ENCODE measurements at regions not wholly inside any gene's neighbourhood (a gene's known extent, or its start where the extent isn't known, plus 50 kb on each side); places are given as distances from the start of the nearest gene placed in this dataset.

DNA sequence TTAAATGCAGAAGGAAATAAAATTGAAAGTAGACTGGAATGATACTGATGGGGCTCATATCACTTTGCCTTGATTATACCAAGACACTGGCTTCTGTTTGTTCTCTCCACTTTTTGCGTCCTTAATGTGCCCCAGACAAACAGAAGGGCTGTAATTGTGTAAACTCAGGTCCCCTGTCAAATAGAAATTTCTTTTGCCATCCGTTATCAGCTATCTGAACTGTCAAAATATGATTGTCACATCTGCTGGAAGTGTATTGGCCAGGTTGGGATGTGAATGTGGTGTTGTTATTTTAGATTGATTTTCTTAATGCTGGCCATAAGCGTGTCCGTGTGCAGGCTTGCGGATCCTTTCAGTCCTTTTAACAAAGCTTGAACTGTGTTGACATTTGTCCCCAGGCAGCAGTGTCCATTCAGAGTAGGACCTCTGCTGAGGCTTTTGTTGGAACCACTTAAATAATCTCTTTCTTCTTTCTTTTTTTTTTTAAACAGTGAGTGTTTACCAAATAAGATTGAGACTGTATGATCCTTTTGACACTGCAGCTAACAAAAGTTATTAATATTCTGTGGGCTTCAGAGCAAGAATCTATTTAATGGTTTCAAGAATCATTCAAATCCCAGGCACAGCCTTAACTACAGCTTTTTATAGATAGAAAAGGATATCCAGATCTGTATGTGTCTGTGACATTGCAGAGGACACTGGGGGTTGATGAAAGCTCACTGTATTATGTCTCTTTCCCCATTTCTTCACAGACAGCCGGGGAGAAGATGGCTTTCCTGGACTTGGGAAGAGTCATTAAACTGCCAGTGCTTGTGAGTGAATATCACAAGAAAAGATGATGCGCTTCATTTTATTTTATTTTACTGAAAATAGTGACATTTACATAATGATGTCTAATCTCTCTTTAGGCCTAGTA is 171.7 kb downstream of the ZNF608 start:
- H3K4me3 ChIP-seq (ENCODE audit: low read length): no peak overlapping the region
- no peak for DNase-seq (ENCODE audit: low read depth, low spot score)

DNA sequence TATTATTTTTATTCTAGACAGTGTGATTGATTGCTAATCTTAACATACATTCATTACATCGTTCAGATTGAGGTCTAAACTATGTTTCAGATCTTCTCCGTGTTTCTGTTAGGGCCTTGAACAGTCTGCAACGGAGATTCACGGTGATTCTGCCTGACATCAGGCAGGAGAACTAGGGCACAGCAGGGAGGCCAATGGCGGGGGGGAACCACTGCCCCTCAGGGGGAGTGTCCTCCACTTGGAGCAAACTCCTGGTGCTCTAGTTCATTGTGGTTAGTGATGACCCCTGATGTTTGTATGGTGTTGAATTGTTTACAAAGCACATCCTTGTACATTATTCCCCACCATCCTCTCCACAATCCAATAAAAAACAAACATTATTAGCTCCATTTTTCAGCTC is 173.5 kb downstream of the ZNF608 start:
- H3K4me3 ChIP-seq (ENCODE audit: low read length): no peak overlapping the region
- no peak for DNase-seq (ENCODE audit: low read depth, low spot score)

DNA sequence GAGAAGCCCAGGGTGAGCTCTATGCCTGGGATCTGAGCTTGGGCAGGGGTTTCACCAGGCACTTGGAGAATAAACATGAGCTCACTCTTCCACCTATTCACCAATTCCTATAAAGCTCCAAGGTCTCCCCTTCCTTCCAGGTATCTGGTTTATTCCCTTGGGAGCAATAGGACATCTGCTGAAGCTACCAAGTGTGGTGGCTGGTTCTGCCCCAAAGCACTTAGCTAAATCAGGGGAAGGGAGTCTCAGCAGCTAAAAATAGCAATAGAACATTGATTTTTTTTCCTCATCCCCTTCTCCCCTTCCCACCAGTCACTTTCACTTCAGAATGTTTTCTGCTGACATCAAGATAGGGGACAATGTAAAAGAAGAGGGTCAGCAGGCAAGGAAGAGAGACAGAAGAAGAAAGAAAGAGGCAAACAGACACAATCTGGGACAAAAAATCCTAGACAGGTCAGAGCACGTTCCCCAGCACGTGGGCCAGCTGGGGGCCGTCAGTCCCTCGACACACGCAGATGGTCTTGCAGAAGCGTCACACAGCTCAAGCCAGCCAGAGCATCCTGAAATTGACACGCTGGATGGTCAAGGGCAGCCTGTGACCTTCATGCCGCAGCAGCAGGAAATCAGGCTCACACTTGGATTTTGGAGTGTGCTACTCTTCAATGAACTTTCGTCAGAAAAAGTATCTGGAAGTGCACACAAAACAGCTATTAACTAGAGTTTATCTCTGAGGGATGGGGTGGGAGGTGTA is 176.0 kb downstream of the ZNF608 start:
- DNase-seq (ENCODE audit: low read depth, low spot score): no peak
- no peak overlapping the region for H3K4me3 ChIP-seq (ENCODE audit: low read length)

DNA sequence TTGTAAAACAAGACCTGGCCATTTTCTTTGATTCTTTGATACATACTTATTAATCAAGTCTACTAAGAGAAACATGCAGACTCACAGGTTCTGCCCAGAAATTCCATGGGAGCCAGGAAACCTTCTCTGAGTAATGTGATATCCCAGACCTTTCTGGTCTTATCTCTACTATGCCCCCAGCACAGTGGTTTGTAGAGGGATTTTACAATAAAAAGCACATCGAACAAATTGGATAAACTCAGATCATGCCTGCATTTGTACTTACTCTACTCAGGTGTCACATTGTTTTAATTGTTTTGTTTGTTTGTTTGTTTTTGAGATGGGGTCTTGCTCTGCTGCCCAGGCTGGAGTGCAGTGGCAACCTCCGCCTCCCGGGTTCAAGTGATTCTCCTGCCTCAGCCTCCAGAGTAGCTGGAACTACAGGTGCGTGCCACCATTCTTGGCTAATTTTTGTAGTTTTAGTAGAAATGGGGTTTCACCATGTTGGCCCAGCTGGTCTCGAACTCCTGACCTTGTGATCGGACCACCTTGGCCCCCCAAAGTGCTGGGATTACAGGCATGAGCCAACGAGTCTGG is 179.5 kb downstream of the ZNF608 start:
- DNase-seq (ENCODE audit: low read depth, low spot score): no peak
- H3K4me3 ChIP-seq (ENCODE audit: low read length): no peak overlapping the region

DNA sequence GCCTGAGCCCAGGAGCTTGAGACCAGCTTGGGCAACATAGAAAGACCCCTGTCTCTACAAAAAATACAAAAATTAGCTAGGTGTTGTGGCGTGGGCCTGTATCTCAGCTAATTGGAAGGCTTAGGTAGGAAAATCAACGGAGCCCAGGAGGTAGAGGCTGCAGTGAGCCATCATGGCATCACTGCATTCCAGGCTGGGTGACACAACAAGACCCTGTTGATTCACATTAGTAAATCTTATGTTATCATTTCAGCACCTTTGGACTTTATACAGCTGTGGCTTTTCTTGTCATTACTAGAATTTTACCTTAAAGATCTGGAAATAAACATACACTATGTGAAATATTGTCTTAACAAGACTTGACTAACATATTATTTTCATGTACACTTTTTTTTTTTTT is 185.0 kb downstream of the ZNF608 start:
- H3K4me3 ChIP-seq (ENCODE audit: low read length): no peak overlapping the region
- no peak for DNase-seq (ENCODE audit: low read depth, low spot score)

DNA sequence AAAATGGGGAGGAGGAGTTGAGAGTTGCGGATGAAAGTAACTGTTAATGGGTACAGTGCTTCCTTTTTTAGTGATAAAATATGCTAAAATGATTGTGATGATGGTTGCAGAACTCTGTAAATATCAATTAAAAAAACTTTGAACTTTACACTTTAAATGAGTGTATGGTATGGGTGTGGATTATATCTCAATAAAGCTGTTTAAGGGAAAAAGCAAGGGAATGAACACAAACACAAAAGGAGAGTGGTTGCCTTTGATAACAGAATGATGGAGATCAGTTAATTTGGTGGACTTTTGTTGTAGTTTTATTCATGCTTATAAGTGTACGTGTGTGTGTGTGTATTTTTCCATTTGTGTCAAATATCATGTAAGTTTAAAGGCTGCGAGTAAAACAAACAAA is 186.1 kb downstream of the ZNF608 start:
- no peak for DNase-seq (ENCODE audit: low read depth, low spot score)
- H3K4me3 ChIP-seq (ENCODE audit: low read length): no peak overlapping the region

DNA sequence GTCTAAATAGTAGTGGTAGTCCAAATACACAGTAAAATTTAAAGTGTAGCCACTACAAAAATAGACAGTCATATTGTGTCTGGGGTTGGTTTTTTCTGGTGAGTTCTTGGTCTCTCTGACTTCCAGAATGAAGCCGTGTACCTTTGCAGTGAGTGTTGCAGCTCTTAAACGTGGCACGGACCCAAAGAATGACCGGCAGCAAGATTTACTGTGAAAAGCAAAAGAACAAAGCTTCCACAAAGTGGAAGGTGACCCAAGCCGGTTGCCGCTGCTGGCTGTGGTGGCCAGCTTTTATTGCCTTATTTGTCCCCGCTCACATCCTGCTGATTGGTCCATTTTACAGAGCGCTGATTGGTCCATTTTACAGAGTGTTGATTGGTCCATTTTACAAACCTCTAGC is 188.7 kb downstream of the ZNF608 start:
- no peak for DNase-seq (ENCODE audit: low read depth, low spot score)
- no peak overlapping the region for H3K4me3 ChIP-seq (ENCODE audit: low read length)

DNA sequence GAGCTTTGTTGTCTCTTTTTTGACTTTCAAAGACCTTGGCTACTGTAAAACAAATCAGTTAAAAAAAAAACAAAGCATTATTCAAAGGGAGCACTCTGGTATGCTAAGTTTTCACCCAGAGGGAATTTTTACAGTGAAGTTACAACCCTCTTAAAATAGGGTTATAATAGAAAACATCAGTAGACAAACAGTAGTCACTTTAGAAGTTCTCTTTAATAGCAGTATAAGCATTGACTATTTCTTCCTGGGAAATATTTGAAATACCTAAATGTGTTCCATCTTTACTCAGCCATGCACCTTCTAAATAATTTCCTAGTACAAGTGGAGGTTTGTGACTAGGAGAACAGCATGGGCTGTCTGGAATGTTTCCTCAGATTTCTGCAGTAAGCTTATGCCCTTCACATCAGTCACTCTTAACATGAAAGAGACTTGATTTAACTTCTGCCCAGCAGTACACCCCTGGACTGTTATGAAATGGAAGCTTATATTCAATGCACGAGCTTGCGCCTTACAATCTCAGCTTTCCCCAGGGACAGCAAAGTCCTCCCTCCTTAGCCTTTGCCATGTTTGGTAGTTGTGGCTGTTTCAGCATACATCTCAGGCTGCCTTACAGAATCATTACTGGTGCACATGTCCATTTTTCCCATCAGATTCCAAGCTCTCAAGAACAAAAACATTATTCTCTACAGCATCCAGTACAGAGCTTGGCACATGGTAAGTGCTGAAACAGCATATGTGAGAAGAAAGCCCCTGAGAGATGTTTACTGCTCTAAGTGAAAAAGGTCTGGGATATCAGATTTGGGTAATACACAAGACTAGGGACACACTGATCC is 191.5 kb downstream of the ZNF608 start:
- no peak for DNase-seq (ENCODE audit: low read depth, low spot score)
- H3K4me3 ChIP-seq (ENCODE audit: low read length): no peak overlapping the region

DNA sequence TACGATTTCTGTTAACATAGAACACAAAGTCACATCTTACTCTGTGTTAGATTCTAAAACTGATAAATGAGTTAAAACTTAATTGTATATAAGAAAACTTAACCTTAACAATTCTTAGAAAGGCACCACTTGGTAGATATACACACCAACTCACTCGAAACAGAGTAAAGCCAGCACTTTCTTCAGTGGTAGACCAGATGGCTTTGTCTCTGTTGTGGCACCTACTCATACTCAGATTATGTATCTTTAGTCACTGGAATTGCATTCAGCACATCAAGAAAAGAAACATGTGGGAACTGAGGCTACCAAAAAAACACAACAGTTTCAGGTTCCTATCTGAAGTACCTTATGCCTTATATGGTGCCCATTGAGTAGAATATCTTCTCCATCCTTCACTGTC is 192.5 kb downstream of the ZNF608 start:
- DNase-seq (ENCODE audit: low read depth, low spot score): no peak
- H3K4me3 ChIP-seq (ENCODE audit: low read length): no peak overlapping the region

DNA sequence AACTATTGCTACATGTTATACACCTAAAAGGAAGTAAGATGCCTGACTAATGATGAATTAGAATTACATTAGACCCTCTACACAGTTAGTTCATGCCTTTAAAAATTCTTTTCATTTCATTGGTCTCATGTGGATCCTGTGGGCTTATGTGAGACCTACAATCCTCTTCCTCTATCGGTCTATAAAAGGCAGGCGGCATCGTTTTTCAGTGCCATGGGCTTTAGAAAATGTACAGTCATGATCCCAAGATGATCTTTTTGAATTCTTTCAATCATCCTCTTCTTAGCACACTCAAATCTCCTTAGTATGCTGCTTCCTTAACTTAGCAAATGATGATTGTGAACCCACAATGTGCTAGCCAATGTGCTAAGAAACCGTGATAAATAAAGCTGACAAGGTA is 193.9 kb downstream of the ZNF608 start:
- no peak overlapping the region for H3K4me3 ChIP-seq (ENCODE audit: low read length)

DNA sequence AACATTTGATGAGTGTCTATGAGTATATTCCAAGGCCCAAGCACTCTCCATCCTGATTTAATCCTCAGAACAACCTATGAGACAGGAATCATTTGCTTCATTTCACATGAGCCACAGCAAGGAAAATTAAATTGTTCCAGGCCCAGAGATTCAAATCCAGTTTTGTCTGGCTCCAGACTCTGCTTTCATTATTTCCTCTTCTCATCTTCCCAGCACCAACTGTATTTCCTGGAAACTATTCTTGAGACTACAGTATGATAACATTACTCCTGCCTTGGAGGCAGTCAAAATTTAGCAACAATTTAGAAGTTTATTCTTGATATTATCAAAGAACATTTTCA is 194.5 kb downstream of the ZNF608 start:
- H3K4me3 ChIP-seq (ENCODE audit: low read length): no peak overlapping the region
- no peak for DNase-seq (ENCODE audit: low read depth, low spot score)

More for the DNA sequence above, 193.9 kb downstream of the ZNF608 start:
- no peak for DNase-seq (ENCODE audit: low read depth, low spot score)

DNA sequence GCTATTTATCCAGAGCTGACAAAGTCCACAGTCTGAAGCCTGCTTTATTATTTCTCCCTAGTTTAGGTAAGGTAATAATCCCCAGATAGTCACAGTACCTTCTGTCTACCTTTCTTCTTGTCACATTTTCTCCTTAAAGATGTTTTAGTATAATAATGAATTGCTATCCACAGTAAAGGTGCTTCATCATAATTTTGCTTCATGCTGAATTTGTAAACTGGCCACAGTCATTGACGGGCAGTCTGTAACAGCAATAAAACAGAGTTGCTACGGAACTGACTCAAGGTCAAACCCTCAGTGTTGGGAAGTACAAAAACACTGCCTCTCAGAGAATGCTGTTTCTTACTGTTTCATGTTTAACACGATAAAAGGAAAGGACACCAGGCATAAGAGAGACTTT is 195.7 kb downstream of the ZNF608 start:
- no peak for DNase-seq (ENCODE audit: low read depth, low spot score)
- H3K4me3 ChIP-seq (ENCODE audit: low read length): no peak overlapping the region

DNA sequence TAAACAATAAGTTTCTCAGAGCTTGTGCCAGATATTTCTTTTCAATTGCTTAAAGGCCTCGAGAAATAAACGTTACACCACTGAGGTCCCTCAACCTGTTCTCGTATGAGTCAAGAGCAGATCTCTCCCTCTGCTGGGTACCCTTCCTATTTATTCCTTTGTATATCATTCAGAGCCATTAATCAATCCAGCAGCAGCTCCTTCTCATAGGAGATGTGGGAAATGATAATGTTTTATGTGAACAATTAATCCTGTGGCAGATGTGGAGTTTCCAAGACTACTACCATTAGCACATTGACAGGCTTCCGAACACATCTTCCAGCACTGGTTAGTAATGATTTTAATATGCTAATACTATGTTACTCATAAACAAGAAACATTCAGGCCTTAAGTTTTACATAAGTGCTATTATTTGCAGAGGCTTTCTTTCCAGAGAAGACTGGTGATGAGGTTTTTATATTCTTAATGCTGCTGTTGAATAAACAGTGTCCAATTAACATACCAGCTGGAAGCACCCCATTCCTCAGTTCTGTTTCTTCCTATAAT is 196.5 kb downstream of the ZNF608 start:
- H3K4me3 ChIP-seq (ENCODE audit: low read length): no peak overlapping the region
- DNase-seq (ENCODE audit: low read depth, low spot score): no peak

DNA sequence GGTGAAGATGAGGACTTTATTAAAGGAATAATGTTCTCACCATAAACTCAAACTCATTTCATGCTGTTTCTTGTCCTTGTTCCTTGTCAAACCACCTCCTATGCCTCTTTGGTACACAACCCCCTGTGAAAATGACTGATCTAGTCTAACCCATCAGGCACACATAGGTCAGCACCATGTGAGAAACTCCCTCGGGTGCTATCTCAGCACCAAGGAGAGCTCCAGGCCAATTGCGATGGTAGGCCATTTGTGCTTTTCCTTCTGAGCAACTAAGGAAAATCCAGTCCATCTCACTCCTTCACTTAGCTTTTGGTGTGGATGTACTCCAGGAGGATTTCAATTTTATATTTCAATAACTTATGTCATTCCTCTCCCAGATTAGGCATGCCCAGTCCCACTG is 199.8 kb downstream of the ZNF608 start:
- no peak overlapping the region for H3K4me3 ChIP-seq (ENCODE audit: low read length)
- no peak for DNase-seq (ENCODE audit: low read depth, low spot score)

DNA sequence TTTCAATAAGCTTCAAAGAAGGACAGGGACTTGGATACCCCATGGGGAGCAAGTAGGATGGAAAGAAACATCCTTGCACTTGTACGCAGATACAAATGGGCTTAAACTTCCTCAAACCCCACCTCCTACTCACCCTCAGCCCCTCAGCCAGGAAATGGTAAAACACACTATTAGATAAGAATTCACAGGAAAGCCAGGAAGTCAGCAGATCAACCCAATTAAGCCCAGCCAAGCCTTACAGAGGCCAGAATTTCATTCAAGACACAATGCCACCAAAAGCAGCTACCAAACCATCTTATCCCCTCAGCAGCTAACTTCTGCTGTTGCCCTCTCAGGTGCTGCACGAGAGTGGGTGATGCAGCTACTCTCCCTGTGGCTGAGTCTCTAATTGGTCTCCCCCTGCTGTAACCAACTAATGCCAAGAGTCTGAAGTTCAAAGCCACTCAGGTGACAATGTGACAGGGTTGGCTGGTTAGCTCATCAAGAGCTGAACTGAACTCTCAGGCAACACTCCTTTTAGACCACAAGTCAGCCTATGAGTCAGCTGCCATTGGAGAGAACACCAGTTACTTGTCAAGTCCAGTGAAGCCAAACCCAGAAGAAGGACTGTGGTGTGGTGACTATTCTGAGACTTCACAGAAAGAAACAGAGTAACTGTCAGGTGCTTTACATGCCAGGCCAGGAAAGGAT is 201.9 kb downstream of the ZNF608 start:
- no peak for DNase-seq (ENCODE audit: low read depth, low spot score)

DNA sequence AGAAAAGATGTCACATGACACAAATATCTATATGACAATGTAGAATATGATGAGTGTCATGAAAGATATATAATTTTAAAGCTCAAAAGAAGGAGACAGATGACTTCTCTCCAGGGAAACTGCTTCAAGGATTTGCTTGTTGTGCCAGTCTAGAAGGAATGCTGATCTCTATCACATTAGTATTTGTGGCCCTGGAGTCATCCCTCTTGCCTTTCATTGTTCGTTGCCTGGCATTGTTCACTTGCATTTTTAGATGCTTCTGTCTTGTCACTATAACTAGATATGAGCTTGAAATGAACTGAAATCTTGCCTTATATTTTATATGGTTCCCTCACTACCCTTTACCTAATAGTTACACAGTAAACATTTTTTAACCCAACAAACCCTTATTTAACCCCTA is 207.5 kb downstream of the ZNF608 start:
- no peak for DNase-seq (ENCODE audit: low read depth, low spot score)

More for the DNA sequence above, 201.9 kb downstream of the ZNF608 start:
- H3K4me3 ChIP-seq (ENCODE audit: low read length): no peak overlapping the region

DNA sequence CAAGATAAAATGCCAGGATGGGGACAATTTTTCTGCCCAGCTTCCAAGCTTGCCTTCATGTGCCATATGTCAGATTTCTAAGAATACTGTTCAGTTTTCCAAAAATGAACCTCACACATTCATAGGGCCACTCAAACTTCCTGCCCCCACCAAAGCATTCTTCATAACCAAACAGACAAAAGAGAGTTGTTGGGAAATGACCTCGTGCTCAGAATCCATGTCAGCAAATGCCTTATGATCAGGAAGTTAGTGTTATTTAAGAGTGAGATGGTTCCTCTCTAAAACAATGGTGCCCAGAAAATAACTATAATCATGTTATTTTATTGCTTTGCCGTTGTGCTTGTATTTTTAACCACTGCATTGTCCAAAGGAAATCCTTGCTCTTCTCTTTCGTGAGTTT is 208.2 kb downstream of the ZNF608 start:
- no peak for DNase-seq (ENCODE audit: low read depth, low spot score)
- no peak overlapping the region for H3K4me3 ChIP-seq (ENCODE audit: low read length)

More for the DNA sequence above, 207.5 kb downstream of the ZNF608 start:
- no peak overlapping the region for H3K4me3 ChIP-seq (ENCODE audit: low read length)

DNA sequence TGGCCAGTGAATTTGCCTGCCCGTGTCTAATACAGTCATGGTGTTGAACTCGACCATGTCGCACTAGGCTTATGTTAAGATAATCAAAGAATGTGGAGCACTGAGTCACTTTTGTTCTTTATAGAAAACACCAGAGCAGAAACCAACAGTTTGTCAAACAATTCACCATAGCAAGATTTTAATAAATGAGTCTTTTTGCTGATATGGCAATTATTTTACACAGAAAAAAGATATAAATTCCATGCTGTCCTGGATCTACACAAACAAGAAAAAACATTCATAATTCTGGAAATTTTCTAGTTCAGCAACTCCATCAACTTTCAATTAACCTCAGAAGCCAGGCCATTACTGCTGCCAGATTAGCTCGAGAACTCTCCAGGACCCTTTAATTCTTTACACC is 208.9 kb downstream of the ZNF608 start:
- DNase-seq (ENCODE audit: low read depth, low spot score): no peak
- H3K4me3 ChIP-seq (ENCODE audit: low read length): no peak overlapping the region

DNA sequence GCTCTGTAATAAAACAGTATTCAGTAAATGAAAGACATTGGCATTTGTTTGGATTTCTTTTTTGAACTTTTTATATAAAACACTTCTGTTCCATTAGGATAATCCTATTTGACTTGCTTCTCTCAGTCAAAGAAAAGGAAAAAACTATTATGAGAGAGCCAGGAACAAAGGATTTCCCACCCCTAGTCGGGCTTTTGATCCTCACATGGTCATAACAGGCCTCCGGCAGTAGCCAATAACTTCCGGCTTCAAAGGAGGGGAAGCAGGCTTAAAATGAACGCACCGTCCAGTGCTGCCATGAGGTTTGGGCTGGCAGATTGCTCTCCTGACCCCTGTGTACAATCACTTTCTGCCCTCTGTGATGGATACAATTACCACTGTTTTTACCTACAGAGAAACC is 209.3 kb downstream of the ZNF608 start:
- no peak overlapping the region for H3K4me3 ChIP-seq (ENCODE audit: low read length)
- no peak for DNase-seq (ENCODE audit: low read depth, low spot score)
